ENCODE measurements at regions not wholly inside any gene's neighbourhood (a gene's known extent, or its start where the extent isn't known, plus 50 kb on each side); places are given as distances from the start of the nearest gene placed in this dataset.

- no peak overlapping the region for H3K4ac ChIP-seq (ENCODE audit: low read depth, low read length)
- no peaks in the 10 kb centered on the region for H4K20me1 ChIP-seq (ENCODE audit: control insufficient read depth, insufficient read depth, insufficient read length)
- Mint-ChIP-seq H3K9me3 (peaks cover 36 to 48% of the 10 kb centered on the region in 2 experiments), H3K27ac (no peak overlapping the region), H3K36me3 (ENCODE audit: insufficient read depth in 1 of 3, low read depth in 3 of 3) (peaks cover 7 to 49% (median 14%) of the 10 kb centered on the region in 3 experiments), H3K4me3 (no peak overlapping the region), H3K27me3 (ENCODE audit: low read depth) (peaks cover 1% of the 10 kb centered on the region; the same call in 1 of the 2 replicates), H3K4me1 (no peaks in the 10 kb centered on the region)
- no peak overlapping the region for H3T11ph ChIP-seq (ENCODE audit: low read length)
- H3K27ac ChIP-seq (ENCODE audit: insufficient read length, low read depth, low read length) = no peak overlapping the region
- no peak overlapping the region for H4K5ac ChIP-seq (ENCODE audit: insufficient read length, low read depth, low read length)
- no peak overlapping the region for H2BK12ac ChIP-seq (ENCODE audit: insufficient read length, low read depth, low read length)
- no CpG with 5 or more reads among the region's 2 CpGs for WGBS (ENCODE audit: extremely low coverage, insufficient read length, low lambda C conversion rate)
- H2BK5ac ChIP-seq (ENCODE audit: insufficient read length, low read length) = no peak overlapping the region
- no peaks in the 10 kb centered on the region for H3K27me3 ChIP-seq (ENCODE audit: insufficient read depth, low read length)
- H2BK120ac ChIP-seq (ENCODE audit: low read depth, low read length, poor library complexity, severe bottlenecking) = no peak overlapping the region
- no peak overlapping the region for H2BK20ac ChIP-seq (ENCODE audit: low read depth, low read length, poor library complexity, severe bottlenecking)
- no peak overlapping the region for H2AK5ac ChIP-seq (ENCODE audit: insufficient read length, low read length)
- H3K79me2 ChIP-seq (ENCODE audit: insufficient read depth, low read length) = no peaks in the 10 kb centered on the region
- H2AFZ ChIP-seq (ENCODE audit: low read length) = no peak overlapping the region
- H3K56ac ChIP-seq (ENCODE audit: insufficient read length, low read depth, low read length) = no peak overlapping the region
- H4K8ac ChIP-seq (replicated peaks; ENCODE audit: insufficient read length, low read depth, low read length) = no peak overlapping the region
- H2BK15ac ChIP-seq (ENCODE audit: low read depth, low read length) = no peak overlapping the region
- H3K23ac ChIP-seq (ENCODE audit: insufficient read length, low read depth, low read length) = no peak overlapping the region
- no peaks in the 10 kb centered on the region for H3K4me1 ChIP-seq (ENCODE audit: insufficient read depth, low read length)
- no peak overlapping the region for H3K14ac ChIP-seq (ENCODE audit: insufficient read depth, low read length)
- no peak overlapping the region for H3K18ac ChIP-seq (ENCODE audit: insufficient read length, low read depth, low read length)
- H3K23me2 ChIP-seq (ENCODE audit: insufficient read length, low read depth, low read length, poor library complexity, severe bottlenecking) = no peaks in the 10 kb centered on the region
- H3K4me2 ChIP-seq (ENCODE audit: insufficient read depth, insufficient read length, low read length) = no peak overlapping the region
- TF ChIP-seq, protein P1, sequence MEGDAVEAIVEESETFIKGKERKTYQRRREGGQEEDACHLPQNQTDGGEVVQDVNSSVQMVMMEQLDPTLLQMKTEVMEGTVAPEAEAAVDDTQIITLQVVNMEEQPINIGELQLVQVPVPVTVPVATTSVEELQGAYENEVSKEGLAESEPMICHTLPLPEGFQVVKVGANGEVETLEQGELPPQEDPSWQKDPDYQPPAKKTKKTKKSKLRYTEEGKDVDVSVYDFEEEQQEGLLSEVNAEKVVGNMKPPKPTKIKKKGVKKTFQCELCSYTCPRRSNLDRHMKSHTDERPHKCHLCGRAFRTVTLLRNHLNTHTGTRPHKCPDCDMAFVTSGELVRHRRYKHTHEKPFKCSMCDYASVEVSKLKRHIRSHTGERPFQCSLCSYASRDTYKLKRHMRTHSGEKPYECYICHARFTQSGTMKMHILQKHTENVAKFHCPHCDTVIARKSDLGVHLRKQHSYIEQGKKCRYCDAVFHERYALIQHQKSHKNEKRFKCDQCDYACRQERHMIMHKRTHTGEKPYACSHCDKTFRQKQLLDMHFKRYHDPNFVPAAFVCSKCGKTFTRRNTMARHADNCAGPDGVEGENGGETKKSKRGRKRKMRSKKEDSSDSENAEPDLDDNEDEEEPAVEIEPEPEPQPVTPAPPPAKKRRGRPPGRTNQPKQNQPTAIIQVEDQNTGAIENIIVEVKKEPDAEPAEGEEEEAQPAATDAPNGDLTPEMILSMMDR (conservative IDR thresholded peaks at IDR 0.05) = no peak
- H3K9me3 ChIP-seq (ENCODE audit: control insufficient read depth, low read depth, low read length) = no peaks in the 10 kb centered on the region
- DNase-seq = no peak
- H3K79me1 ChIP-seq (ENCODE audit: insufficient read depth, low read depth, low read length, poor library complexity, severe bottlenecking) = no peaks in the 10 kb centered on the region
- H3K9ac ChIP-seq (ENCODE audit: extremely low read depth, insufficient read length, low read length) = no peak overlapping the region
- no peak overlapping the region for H4K91ac ChIP-seq (ENCODE audit: insufficient read length, low read depth, low read length)
Measured at GRCh38 chr6:119922814-119923213, 573.3 kb upstream of the MAN1A1 start.

Measured in H9 (cell line).